ENCODE measurements at regions not wholly inside any gene's neighbourhood (a gene's known extent, or its start where the extent isn't known, plus 50 kb on each side); places are given as distances from the start of the nearest gene placed in this dataset.

- Histone ChIP-seq H3K27ac (no peak overlapping the region), H3K9me3 (ENCODE audit: insufficient read depth, low read depth) (no peaks in the 10 kb centered on the region), H3K4me1 (replicated peaks; ENCODE audit: insufficient read depth) (no peaks in the 10 kb centered on the region), H2AFZ (no peak overlapping the region), H3K4me2 (no peak overlapping the region), H3F3A (ENCODE audit: insufficient read depth, low read depth) (no peaks in the 10 kb centered on the region), H3K36me3 (ENCODE audit: low read depth) (no peaks in the 10 kb centered on the region), H4K20me1 (ENCODE audit: insufficient read depth) (no peaks in the 10 kb centered on the region), H3K79me2 (ENCODE audit: low read depth) (no peaks in the 10 kb centered on the region), H3K9me2 (ENCODE audit: insufficient read depth) (peaks cover 6% of the 10 kb centered on the region; the same call in 1 of the 2 replicates), H3K27me3 (ENCODE audit: insufficient read depth, low read depth) (no peaks in the 10 kb centered on the region), H3K4me3 (no peak overlapping the region)
- POLR2A ChIA-PET (ENCODE audit: unreplicated experiment), result no interaction called here
- intact Hi-C loops (cut with micrococcal nuclease; ENCODE audit: unreplicated experiment), result no loop called here
- DNase-seq, result no peak
- BruUV-seq (replicated peaks), result no TSS peak
- no peak for TF ChIP-seq CTCF (conservative IDR thresholded peaks at IDR 0.05)
- CTCF ChIA-PET, result no interaction called here
Observed at GRCh38 chr6:94494500-94494899, 1075.1 kb upstream of the EPHA7 start.

GRCh38 chr6:94487371-94487770, 1068.0 kb upstream of the EPHA7 start:
- Histone ChIP-seq H3K4me3 (no peak overlapping the region), H3K79me2 (ENCODE audit: low read depth) (no peaks in the 10 kb centered on the region), H3K9me3 (ENCODE audit: insufficient read depth, low read depth) (no peaks in the 10 kb centered on the region), H4K20me1 (ENCODE audit: insufficient read depth) (no peaks in the 10 kb centered on the region), H3K9me2 (ENCODE audit: insufficient read depth) (no peaks in the 10 kb centered on the region), H2AFZ (no peak overlapping the region), H3K36me3 (ENCODE audit: low read depth) (no peaks in the 10 kb centered on the region), H3F3A (ENCODE audit: insufficient read depth, low read depth) (no peaks in the 10 kb centered on the region), H3K27me3 (ENCODE audit: insufficient read depth, low read depth) (no peaks in the 10 kb centered on the region), H3K4me2 (no peak overlapping the region), H3K27ac (no peak overlapping the region), H3K4me1 (replicated peaks; ENCODE audit: insufficient read depth) (no peaks in the 10 kb centered on the region)
- TF ChIP-seq EZH2 (IDR thresholded peaks at IDR 0.05; ENCODE audit: low read depth), result no peak
- TF ChIP-seq CTCF (conservative IDR thresholded peaks at IDR 0.05), result no peak
- ChIA-PET POLR2A (ENCODE audit: unreplicated experiment) (no interaction called here), CTCF (no interaction called here)
- no peak for DNase-seq
- intact Hi-C loops (cut with micrococcal nuclease; ENCODE audit: unreplicated experiment), result no loop called here
- no TSS peak for BruUV-seq (replicated peaks)

- H3K79me2 ChIP-seq (ENCODE audit: low read depth), result no peaks in the 10 kb centered on the region
- H3F3A ChIP-seq (ENCODE audit: insufficient read depth, low read depth), result no peaks in the 10 kb centered on the region
- POLR2A ChIA-PET (ENCODE audit: unreplicated experiment), result no interaction called here
- no peaks in the 10 kb centered on the region for H3K36me3 ChIP-seq (ENCODE audit: low read depth)
- no peak overlapping the region for H3K4me2 ChIP-seq
- H4K20me1 ChIP-seq (ENCODE audit: insufficient read depth), result no peaks in the 10 kb centered on the region
- no peak overlapping the region for H3K4me3 ChIP-seq
- no peaks in the 10 kb centered on the region for H3K9me2 ChIP-seq (ENCODE audit: insufficient read depth)
- no peaks in the 10 kb centered on the region for H3K4me1 ChIP-seq (replicated peaks; ENCODE audit: insufficient read depth)
- no peak for DNase-seq
- no peak overlapping the region for H2AFZ ChIP-seq
- H3K27me3 ChIP-seq (ENCODE audit: insufficient read depth, low read depth), result no peaks in the 10 kb centered on the region
- 0 out of 2 replicates have a peak, but pooled peaks cover 8% of the 10 kb centered on the region for H3K9me3 ChIP-seq (ENCODE audit: insufficient read depth, low read depth)
- CTCF ChIA-PET, result no interaction called here
- TF ChIP-seq EZH2 (IDR thresholded peaks at IDR 0.05; ENCODE audit: low read depth), result no peak
- no peak for TF ChIP-seq CTCF (conservative IDR thresholded peaks at IDR 0.05)
- intact Hi-C loops (cut with micrococcal nuclease; ENCODE audit: unreplicated experiment), result no loop called here
- BruUV-seq (replicated peaks), result no TSS peak
- H3K27ac ChIP-seq, result no peak overlapping the region
Observed at GRCh38 chr6:94478133-94479005, 1059.0 kb upstream of the EPHA7 start.
